ENCODE measurements at regions not wholly inside any gene's neighbourhood (a gene's known extent, or its start where the extent isn't known, plus 50 kb on each side); places are given as distances from the start of the nearest gene placed in this dataset.

GRCh38 chr5:37971483-37972024 lies 131.7 kb upstream of the GDNF start:
- no peak for TF ChIP-seq CTCF (IDR thresholded peaks at IDR 0.05 in 4 of 5, conservative IDR thresholded peaks at IDR 0.05 in 1 of 5)
- no peak for TF ChIP-seq POLR2A (IDR thresholded peaks at IDR 0.05)

All from gastrocnemius medialis (tissue), 4 donors.